ENCODE measurements at regions not wholly inside any gene's neighbourhood (a gene's known extent, or its start where the extent isn't known, plus 50 kb on each side); places are given as distances from the start of the nearest gene placed in this dataset.

DNA sequence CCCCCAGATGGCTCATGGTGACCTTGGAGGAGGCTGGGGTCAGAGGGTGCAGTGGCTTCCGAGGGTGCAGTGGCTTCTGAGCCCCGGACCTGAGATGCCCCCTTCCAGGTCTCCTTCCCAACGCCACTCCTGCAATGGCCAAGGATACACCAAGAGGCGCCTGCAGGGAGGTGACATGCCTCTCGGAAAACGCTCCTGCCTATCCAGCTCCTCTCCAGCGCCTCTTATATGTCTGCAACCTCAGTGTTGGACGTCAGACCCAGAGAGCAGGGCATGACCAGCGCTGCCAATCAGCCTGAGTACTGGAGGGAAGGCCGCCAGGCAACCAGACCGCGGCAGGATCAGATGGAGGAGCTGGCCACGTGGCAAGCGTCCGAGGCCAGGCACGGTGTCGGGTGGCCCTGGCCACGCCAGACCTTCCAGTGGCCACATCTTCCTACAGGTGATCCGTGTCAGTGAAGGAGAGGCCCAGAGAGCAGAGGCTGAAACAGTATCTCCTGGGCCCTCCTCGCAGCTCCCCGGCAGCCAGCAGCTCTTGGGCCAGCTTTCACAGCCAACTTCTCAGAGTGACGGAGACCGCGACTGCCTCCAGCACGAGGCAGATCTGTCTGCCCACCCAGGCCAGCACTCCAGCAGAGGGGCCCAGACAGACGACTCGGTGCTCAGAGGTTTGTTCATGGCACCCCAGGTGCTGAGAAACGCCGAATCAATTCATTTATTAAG lies 199.5 kb upstream of the SALL3 start:
- H3K36me3 ChIP-seq (ENCODE audit: control insufficient read depth in 1 of 2, insufficient read depth in 2 of 2, low read length in 2 of 2), result no peaks in the 10 kb centered on the region
- no peaks in the 10 kb centered on the region for H3K27me3 ChIP-seq (ENCODE audit: control insufficient read depth in 1 of 2, insufficient read depth in 2 of 2, low read length in 2 of 2)
- no peak overlapping the region for H3K9ac ChIP-seq (ENCODE audit: low read depth in 1 of 2, low read length in 2 of 2)
- no peak overlapping the region for H3K4me3 ChIP-seq (ENCODE audit: low read depth in 1 of 2, low read length in 2 of 2)
- no peaks in the 10 kb centered on the region for H3K9me3 ChIP-seq (ENCODE audit: control insufficient read depth in 1 of 2, low read length in 2 of 2)
- H3K4me1 ChIP-seq (ENCODE audit: control insufficient read depth in 1 of 2, insufficient read depth in 2 of 2, low read length in 2 of 2), result no peaks in the 10 kb centered on the region
- H3K27ac ChIP-seq (ENCODE audit: low read depth, low read length), result no peak overlapping the region

DNA sequence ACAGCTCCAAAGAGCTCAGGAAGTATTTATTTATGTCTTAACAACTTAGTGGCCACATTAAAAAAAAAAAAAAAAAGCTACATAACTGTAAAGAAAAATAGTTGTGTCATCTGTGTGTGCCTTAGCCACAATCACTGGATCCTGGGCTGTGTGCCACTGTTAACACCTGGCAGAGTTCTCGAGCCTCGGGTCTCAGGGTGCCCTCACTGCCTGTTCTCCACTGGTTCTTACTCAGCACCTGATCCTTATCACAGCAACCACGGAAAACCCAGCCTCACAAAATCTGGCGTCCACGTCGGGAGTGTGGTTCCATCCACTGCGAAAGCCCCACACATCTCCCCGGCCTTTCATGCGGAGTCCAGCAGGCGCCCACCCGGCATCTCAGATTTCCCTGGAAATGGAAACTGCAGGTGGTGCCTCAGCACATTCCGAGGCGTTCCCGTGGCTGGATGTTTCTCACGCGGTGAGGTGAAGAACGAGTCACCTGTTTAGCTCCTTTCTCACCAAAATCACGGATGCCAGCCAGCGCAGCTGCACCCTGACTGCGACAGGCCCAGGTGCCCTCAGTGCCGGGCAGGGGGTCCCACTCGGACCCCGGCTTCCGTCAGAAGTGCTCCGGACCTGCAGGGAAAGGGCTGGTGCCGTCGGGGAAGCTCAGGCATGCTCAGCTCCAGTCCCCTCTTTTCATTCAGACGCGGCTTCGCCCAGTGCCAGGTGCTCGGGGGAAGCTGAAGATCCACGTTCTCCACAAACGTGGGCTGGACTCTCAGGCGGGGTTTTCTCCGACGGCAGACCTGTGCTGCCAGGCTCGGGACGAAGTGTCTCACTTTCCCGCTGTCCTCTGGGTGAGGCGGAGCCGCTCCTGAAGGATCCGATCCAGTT lies 198.7 kb upstream of the SALL3 start:
- Histone ChIP-seq H3K27me3 (ENCODE audit: control insufficient read depth in 1 of 2, insufficient read depth in 2 of 2, low read length in 2 of 2) (no peaks in the 10 kb centered on the region), H3K36me3 (ENCODE audit: control insufficient read depth in 1 of 2, insufficient read depth in 2 of 2, low read length in 2 of 2) (no peaks in the 10 kb centered on the region), H3K9ac (ENCODE audit: low read depth in 1 of 2, low read length in 2 of 2) (no peak overlapping the region), H3K4me1 (ENCODE audit: control insufficient read depth in 1 of 2, insufficient read depth in 2 of 2, low read length in 2 of 2) (no peaks in the 10 kb centered on the region), H3K9me3 (ENCODE audit: control insufficient read depth in 1 of 2, low read length in 2 of 2) (no peaks in the 10 kb centered on the region), H3K4me3 (ENCODE audit: low read depth in 1 of 2, low read length in 2 of 2) (no peak overlapping the region), H3K27ac (ENCODE audit: low read depth, low read length) (no peak overlapping the region)

DNA sequence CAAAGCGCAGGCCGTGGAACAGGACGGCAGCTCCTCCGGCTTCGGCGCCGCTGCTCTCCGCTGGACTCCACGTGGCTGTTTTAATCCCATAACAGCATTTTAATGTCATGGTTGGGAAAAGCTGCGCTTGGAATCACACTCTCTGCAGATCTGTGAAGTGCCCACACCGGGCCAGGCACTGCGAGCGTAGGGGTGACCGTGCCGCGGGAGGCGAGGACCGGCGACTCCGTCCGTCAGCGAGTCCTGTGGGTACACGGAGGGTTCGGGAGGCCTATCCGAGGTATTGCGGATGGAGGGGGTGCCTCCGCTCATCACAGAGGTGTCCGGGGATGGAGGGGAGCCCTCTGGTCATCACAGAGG lies 198.0 kb upstream of the SALL3 start:
- Histone ChIP-seq H3K4me1 (ENCODE audit: control insufficient read depth in 1 of 2, insufficient read depth in 2 of 2, low read length in 2 of 2) (no peaks in the 10 kb centered on the region), H3K9me3 (ENCODE audit: control insufficient read depth in 1 of 2, low read length in 2 of 2) (no peaks in the 10 kb centered on the region), H3K9ac (ENCODE audit: low read depth in 1 of 2, low read length in 2 of 2) (no peak overlapping the region), H3K4me3 (ENCODE audit: low read depth in 1 of 2, low read length in 2 of 2) (no peak overlapping the region), H3K27ac (ENCODE audit: low read depth, low read length) (no peak overlapping the region), H3K36me3 (ENCODE audit: control insufficient read depth in 1 of 2, insufficient read depth in 2 of 2, low read length in 2 of 2) (no peaks in the 10 kb centered on the region), H3K27me3 (ENCODE audit: control insufficient read depth in 1 of 2, insufficient read depth in 2 of 2, low read length in 2 of 2) (no peaks in the 10 kb centered on the region)

DNA sequence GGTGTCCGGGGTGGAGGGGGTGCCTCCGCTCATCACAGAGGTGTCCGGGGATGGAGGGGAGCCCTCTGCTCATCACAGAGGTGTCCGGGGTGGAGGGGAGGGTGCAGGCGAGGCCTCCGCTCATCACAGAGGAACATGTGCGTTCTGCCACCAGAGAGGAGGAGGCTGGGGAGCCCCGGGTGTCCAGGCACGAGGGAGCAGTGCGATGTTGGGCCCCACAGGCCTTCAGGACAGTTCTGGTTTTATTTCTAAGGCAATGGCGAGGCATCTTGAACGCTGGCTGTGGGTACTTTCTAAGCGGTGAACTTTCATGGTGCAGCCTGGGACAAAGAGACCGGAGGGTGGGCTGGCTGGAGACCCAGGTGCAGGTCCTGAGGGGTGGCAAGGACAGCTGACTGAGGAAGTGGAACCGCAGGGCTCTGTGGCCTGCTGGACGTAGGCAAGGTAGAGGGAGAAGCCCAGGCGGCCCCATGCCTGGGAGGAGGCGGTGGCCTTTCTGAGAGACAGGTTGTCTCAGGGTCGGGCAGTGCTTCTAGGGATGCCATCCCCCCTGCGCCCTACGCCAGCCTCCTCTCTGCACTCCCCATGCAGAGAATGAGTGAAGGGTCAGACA lies 196.6 kb upstream of the SALL3 start:
- Histone ChIP-seq H3K9me3 (ENCODE audit: control insufficient read depth in 1 of 2, low read length in 2 of 2) (no peaks in the 10 kb centered on the region), H3K4me3 (ENCODE audit: low read depth in 1 of 2, low read length in 2 of 2) (no peak overlapping the region), H3K36me3 (ENCODE audit: control insufficient read depth in 1 of 2, insufficient read depth in 2 of 2, low read length in 2 of 2) (no peaks in the 10 kb centered on the region), H3K27me3 (ENCODE audit: control insufficient read depth in 1 of 2, insufficient read depth in 2 of 2, low read length in 2 of 2) (no peaks in the 10 kb centered on the region), H3K27ac (ENCODE audit: low read depth, low read length) (no peak overlapping the region), H3K4me1 (ENCODE audit: control insufficient read depth in 1 of 2, insufficient read depth in 2 of 2, low read length in 2 of 2) (no peaks in the 10 kb centered on the region), H3K9ac (ENCODE audit: low read depth in 1 of 2, low read length in 2 of 2) (no peak overlapping the region)

DNA sequence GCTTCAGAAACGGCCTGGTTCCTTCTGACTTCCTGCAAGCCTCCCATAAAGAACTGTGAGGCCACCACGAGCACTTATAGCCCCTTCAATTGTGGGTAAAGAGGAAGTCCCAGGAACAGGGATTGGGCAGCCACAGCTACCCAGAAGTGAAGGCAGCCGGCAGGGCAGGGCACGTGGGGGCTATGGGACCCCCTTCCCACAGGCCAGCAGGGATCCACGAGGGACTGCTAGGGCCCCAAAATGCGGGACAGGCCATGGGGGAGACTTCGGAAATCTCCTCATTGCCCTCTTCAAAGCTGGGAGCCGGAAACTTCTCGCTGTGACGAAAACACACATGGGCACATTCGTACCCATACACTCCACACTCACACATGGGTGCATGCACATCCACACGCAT lies 196.1 kb upstream of the SALL3 start:
- no peak overlapping the region for H3K4me3 ChIP-seq (ENCODE audit: low read depth in 1 of 2, low read length in 2 of 2)
- H3K27ac ChIP-seq (ENCODE audit: low read depth, low read length), result no peak overlapping the region
- H3K4me1 ChIP-seq (ENCODE audit: control insufficient read depth in 1 of 2, insufficient read depth in 2 of 2, low read length in 2 of 2), result no peaks in the 10 kb centered on the region
- no peaks in the 10 kb centered on the region for H3K36me3 ChIP-seq (ENCODE audit: control insufficient read depth in 1 of 2, insufficient read depth in 2 of 2, low read length in 2 of 2)
- H3K9me3 ChIP-seq (ENCODE audit: control insufficient read depth in 1 of 2, low read length in 2 of 2), result no peaks in the 10 kb centered on the region
- no peak overlapping the region for H3K9ac ChIP-seq (ENCODE audit: low read depth in 1 of 2, low read length in 2 of 2)
- H3K27me3 ChIP-seq (ENCODE audit: control insufficient read depth in 1 of 2, insufficient read depth in 2 of 2, low read length in 2 of 2), result no peaks in the 10 kb centered on the region

DNA sequence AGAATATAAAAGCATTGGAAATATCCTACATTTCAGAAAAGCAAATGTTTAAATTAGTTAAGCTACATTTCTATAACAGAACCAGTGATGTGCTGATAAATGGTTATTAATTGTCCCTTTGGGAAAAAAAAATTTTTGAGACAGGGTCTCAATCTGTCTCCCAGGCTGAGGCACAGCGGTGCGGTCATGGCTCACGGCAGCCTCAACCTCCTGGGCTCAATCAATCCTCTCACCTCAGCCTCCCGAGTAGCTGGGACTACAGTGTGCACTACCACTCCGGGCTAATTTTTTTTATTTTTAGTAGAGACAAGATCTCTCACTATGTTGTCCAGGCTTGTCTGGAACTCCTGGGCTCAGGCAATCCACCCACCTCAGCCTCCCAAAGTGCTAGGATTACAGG lies 194.8 kb upstream of the SALL3 start:
- H3K4me3 ChIP-seq (ENCODE audit: low read depth in 1 of 2, low read length in 2 of 2), result no peak overlapping the region
- no peaks in the 10 kb centered on the region for H3K9me3 ChIP-seq (ENCODE audit: control insufficient read depth in 1 of 2, low read length in 2 of 2)
- H3K4me1 ChIP-seq (ENCODE audit: control insufficient read depth in 1 of 2, insufficient read depth in 2 of 2, low read length in 2 of 2), result no peaks in the 10 kb centered on the region
- no peak overlapping the region for H3K9ac ChIP-seq (ENCODE audit: low read depth in 1 of 2, low read length in 2 of 2)
- no peak overlapping the region for H3K27ac ChIP-seq (ENCODE audit: low read depth, low read length)
- H3K36me3 ChIP-seq (ENCODE audit: control insufficient read depth in 1 of 2, insufficient read depth in 2 of 2, low read length in 2 of 2), result no peaks in the 10 kb centered on the region
- no peaks in the 10 kb centered on the region for H3K27me3 ChIP-seq (ENCODE audit: control insufficient read depth in 1 of 2, insufficient read depth in 2 of 2, low read length in 2 of 2)

DNA sequence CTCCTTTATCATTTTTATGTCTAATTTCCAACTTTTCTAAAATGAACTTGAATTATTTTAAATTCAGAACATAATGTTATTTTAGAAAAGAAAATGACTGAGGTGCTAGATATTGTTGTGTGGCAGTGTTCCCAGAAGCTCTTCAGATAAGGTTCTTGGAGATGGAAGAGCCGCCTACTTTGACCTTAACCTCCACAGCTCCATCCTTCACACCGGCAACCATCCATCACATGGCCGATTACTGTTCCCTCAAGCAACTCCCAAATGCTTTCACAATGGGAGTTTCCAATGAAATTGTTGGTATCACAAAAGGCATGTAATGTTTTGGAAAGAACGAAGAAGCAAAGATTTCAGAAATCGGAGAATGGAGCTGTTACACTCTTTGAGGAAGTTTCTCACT lies 193.9 kb upstream of the SALL3 start:
- Histone ChIP-seq H3K27me3 (ENCODE audit: control insufficient read depth in 1 of 2, insufficient read depth in 2 of 2, low read length in 2 of 2) (no peaks in the 10 kb centered on the region), H3K27ac (ENCODE audit: low read depth, low read length) (no peak overlapping the region), H3K4me1 (ENCODE audit: control insufficient read depth in 1 of 2, insufficient read depth in 2 of 2, low read length in 2 of 2) (no peaks in the 10 kb centered on the region), H3K9me3 (ENCODE audit: control insufficient read depth in 1 of 2, low read length in 2 of 2) (no peaks in the 10 kb centered on the region), H3K36me3 (ENCODE audit: control insufficient read depth in 1 of 2, insufficient read depth in 2 of 2, low read length in 2 of 2) (no peaks in the 10 kb centered on the region), H3K4me3 (ENCODE audit: low read depth in 1 of 2, low read length in 2 of 2) (no peak overlapping the region), H3K9ac (ENCODE audit: low read depth in 1 of 2, low read length in 2 of 2) (no peak overlapping the region)

DNA sequence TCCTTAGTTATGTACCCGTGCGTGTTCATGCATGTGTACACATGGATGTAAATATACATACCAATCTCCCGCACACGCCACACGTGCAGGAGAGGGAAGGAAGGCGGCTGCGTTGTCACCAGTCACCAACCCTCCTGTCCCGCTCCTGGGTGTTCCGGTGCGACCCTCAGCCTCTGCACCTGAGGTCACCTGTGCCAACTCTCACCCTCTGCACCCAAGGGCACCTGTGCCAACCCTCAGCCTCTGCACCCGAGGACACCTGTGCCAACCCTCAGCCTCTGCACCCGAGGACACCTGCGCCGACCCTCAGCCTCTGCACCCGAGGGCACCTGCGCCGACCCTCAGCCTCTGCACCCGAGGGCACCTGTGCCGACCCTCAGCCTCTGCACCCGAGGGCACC lies 192.8 kb upstream of the SALL3 start:
- no peak overlapping the region for H3K4me3 ChIP-seq (ENCODE audit: low read depth in 1 of 2, low read length in 2 of 2)
- no peaks in the 10 kb centered on the region for H3K9me3 ChIP-seq (ENCODE audit: control insufficient read depth in 1 of 2, low read length in 2 of 2)
- H3K9ac ChIP-seq (ENCODE audit: low read depth in 1 of 2, low read length in 2 of 2), result no peak overlapping the region
- no peaks in the 10 kb centered on the region for H3K27me3 ChIP-seq (ENCODE audit: control insufficient read depth in 1 of 2, insufficient read depth in 2 of 2, low read length in 2 of 2)
- no peak overlapping the region for H3K27ac ChIP-seq (ENCODE audit: low read depth, low read length)
- no peaks in the 10 kb centered on the region for H3K36me3 ChIP-seq (ENCODE audit: control insufficient read depth in 1 of 2, insufficient read depth in 2 of 2, low read length in 2 of 2)
- no peaks in the 10 kb centered on the region for H3K4me1 ChIP-seq (ENCODE audit: control insufficient read depth in 1 of 2, insufficient read depth in 2 of 2, low read length in 2 of 2)

DNA sequence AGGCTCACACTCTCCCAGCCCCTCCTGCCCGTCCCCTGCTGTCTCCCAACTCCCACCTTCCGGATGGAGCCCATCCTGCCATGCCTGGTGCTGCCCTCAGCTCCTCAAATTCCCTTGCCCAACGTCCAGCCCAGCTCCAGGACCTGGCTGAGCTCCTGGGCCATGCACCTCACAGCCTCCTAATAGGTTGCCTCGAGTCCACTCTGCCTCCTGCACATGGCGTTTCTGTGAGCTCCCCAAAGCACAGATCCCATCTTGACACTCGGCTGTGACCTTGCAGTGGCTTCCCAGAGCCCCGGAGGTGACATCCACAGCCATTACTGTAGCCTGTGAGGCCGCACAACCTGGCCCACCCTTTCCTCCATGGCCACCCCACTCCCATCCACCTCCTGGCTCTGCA lies 191.9 kb upstream of the SALL3 start:
- Histone ChIP-seq H3K36me3 (ENCODE audit: control insufficient read depth in 1 of 2, insufficient read depth in 2 of 2, low read length in 2 of 2) (no peaks in the 10 kb centered on the region), H3K4me1 (ENCODE audit: control insufficient read depth in 1 of 2, insufficient read depth in 2 of 2, low read length in 2 of 2) (no peaks in the 10 kb centered on the region), H3K27ac (ENCODE audit: low read depth, low read length) (no peak overlapping the region), H3K9ac (ENCODE audit: low read depth in 1 of 2, low read length in 2 of 2) (no peak overlapping the region), H3K4me3 (ENCODE audit: low read depth in 1 of 2, low read length in 2 of 2) (no peak overlapping the region), H3K9me3 (ENCODE audit: control insufficient read depth in 1 of 2, low read length in 2 of 2) (no peaks in the 10 kb centered on the region), H3K27me3 (ENCODE audit: control insufficient read depth in 1 of 2, insufficient read depth in 2 of 2, low read length in 2 of 2) (no peaks in the 10 kb centered on the region)

DNA sequence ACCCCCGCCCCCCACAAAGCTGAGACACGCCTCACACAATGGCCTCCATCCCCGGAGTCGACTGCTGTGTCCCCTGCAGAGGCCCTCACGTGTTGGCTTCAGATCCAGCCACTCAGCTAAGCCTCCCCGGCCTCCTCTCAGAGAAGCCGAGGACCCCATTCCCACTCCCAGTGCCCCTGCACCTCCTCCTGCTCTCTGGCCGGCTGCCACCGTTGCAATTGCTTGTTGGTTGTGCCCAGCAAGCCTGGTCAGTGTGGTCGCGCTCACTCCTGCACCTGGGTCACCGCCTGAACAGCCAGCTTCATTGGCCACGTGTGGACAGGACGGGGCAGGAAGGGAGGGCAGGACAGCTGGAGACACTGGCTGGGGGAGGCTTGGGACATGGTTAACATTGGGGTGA lies 191.5 kb upstream of the SALL3 start:
- no peaks in the 10 kb centered on the region for H3K27me3 ChIP-seq (ENCODE audit: control insufficient read depth in 1 of 2, insufficient read depth in 2 of 2, low read length in 2 of 2)
- H3K4me3 ChIP-seq (ENCODE audit: low read depth in 1 of 2, low read length in 2 of 2), result no peak overlapping the region
- no peak overlapping the region for H3K9ac ChIP-seq (ENCODE audit: low read depth in 1 of 2, low read length in 2 of 2)
- H3K9me3 ChIP-seq (ENCODE audit: control insufficient read depth in 1 of 2, low read length in 2 of 2), result no peaks in the 10 kb centered on the region
- no peaks in the 10 kb centered on the region for H3K36me3 ChIP-seq (ENCODE audit: control insufficient read depth in 1 of 2, insufficient read depth in 2 of 2, low read length in 2 of 2)
- no peaks in the 10 kb centered on the region for H3K4me1 ChIP-seq (ENCODE audit: control insufficient read depth in 1 of 2, insufficient read depth in 2 of 2, low read length in 2 of 2)
- no peak overlapping the region for H3K27ac ChIP-seq (ENCODE audit: low read depth, low read length)

All from duodenal mucosa (tissue), 2 donors.